ENCODE measurements at regions not wholly inside any gene's neighbourhood (a gene's known extent, or its start where the extent isn't known, plus 50 kb on each side); places are given as distances from the start of the nearest gene placed in this dataset.

DNA sequence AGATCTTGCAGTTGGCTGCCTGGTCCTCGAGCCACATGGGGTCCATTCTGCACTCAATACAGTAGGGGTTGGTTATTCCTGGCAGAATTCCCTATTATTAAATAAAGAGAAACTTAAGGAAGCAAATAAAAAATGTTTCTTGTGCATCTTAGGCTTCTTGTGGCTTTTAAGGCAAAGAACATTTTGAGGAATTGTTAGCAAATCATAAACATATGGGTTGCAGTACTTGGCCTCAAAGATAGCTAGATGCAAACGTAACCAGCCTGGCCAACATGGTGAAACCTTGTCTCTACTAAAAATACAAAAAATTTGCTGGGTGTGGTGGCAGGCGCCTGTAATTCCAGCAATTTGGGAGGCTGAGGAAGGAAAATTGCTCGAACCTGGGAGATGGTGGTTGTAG lies 50.8 kb upstream of the KCNA5 start:
- 73% methylated on average over 4 of the region's 4 CpGs for WGBS
- H3K18ac ChIP-seq (ENCODE audit: low read depth in 1 of 2, low read length in 2 of 2) = no peak overlapping the region
- H2AFZ ChIP-seq (ENCODE audit: low read depth, low read length) = no peak overlapping the region
- H2AK5ac ChIP-seq (ENCODE audit: low read length, severe bottlenecking) = no peak overlapping the region
- DNase-seq = no peak
- H2BK5ac ChIP-seq (ENCODE audit: low read depth, low read length, poor library complexity, severe bottlenecking) = no peak overlapping the region
- no peak overlapping the region for H4K91ac ChIP-seq (ENCODE audit: low read length)
- H3K23ac ChIP-seq (ENCODE audit: low read length in 2 of 2) = no peak overlapping the region
- H3K79me1 ChIP-seq (replicated peaks; ENCODE audit: low read length, poor library complexity, severe bottlenecking) = no peaks in the 10 kb centered on the region
- no peak overlapping the region for H3K4ac ChIP-seq (ENCODE audit: low read depth in 1 of 2, low read length in 2 of 2)
- no peak overlapping the region for H3K4me3 ChIP-seq (ENCODE audit: insufficient read depth in 1 of 2, low read depth in 1 of 2, low read length in 2 of 2)
- no peak overlapping the region for H4K8ac ChIP-seq (ENCODE audit: low read length)
- no peaks in the 10 kb centered on the region for H3K27me3 ChIP-seq (ENCODE audit: control insufficient read depth in 1 of 2, insufficient read depth in 1 of 2, low read length in 2 of 2)
- H3K4me2 ChIP-seq (ENCODE audit: low read length, poor library complexity, severe bottlenecking) = no peak overlapping the region
- no peaks in the 10 kb centered on the region for H3K36me3 ChIP-seq (ENCODE audit: control insufficient read depth in 1 of 2, insufficient read depth in 2 of 2, low read depth in 1 of 2, low read length in 2 of 2)
- H3K27ac ChIP-seq (ENCODE audit: low read length, poor library complexity, severe bottlenecking) = no peak overlapping the region
- H3K14ac ChIP-seq (ENCODE audit: low read length in 2 of 2) = no peak overlapping the region
- H3K4me1 ChIP-seq (ENCODE audit: control insufficient read depth, insufficient read depth, low read depth, low read length) = peaks cover 4% of the 10 kb centered on the region
- no peak overlapping the region for H3K9ac ChIP-seq (ENCODE audit: low read length)
- no peaks in the 10 kb centered on the region for H3K9me3 ChIP-seq (ENCODE audit: control insufficient read depth, low read length)
- H2BK12ac ChIP-seq (ENCODE audit: low read length in 2 of 2) = no peak overlapping the region
- H2BK15ac ChIP-seq (ENCODE audit: low read depth, poor library complexity, severe bottlenecking) = no peak overlapping the region
- H2BK120ac ChIP-seq (ENCODE audit: low read depth, low read length) = no peak overlapping the region
